K562 (cell line): ENCODE measurements at regions not wholly inside any gene's neighbourhood (a gene's known extent, or its start where the extent isn't known, plus 50 kb on each side); places are given as distances from the start of the nearest gene placed in this dataset.

Source experiments
- CGGBP1 ChIP-seq: fragments of 250-450 bp; sonication (Bioruptor Pico); IDR thresholded peaks from 2 replicates; pipeline ENCODE4 v1.9.0; 2021; ENCODE audit warnings: mild to moderate bottlenecking
- HCFC1 ChIP-seq: IDR thresholded peaks from 2 replicates; pipeline ENCODE4 v1.6.1; 2012; ENCODE audit warnings: low read depth, low read length, improper control_type of control experiment
- HDGF ChIP-seq: fragments of 450-650 bp; IDR thresholded peaks from 2 replicates; pipeline ENCODE4 v1.6.1; 2016
- MAFK ChIP-seq: IDR thresholded peaks from 2 replicates; pipeline ENCODE4 v1.6.1; 2011; ENCODE audit warnings: low read length, improper control_type of control experiment
- MLLT1 ChIP-seq, 2 experiments: fragments of 450-650 bp; IDR thresholded peaks; 2 replicates each; pipeline ENCODE4 v1.6.1; 2016
- RAD21 ChIP-seq, 2 experiments: fragments of 250-450 bp in 1 of 2; fragments of 450-650 bp in 1 of 2; sonication (Bioruptor Pico) in 1 of 2; formaldehyde crosslinking in 1 of 2; IDR thresholded peaks in 1 of 2; conservative IDR thresholded peaks in 1 of 2; 2 replicates each; pipeline versions ENCODE4 v1.4.0 to v1.8.0; 2020 to 2022; ENCODE audit warnings: mild to moderate bottlenecking in 2 of 2, moderate library complexity in 1 of 2
- RCOR1 ChIP-seq, 2 experiments: IDR thresholded peaks; 2 replicates each; pipeline ENCODE4 v1.6.1; 2012; ENCODE audit warnings: low read depth in 2 of 2, low read length in 2 of 2, borderline replicate concordance in 1 of 2, improper control_type of control experiment in 1 of 2
- ZFP36 ChIP-seq: fragments of 150-350 bp; IDR thresholded peaks from 2 replicates; pipeline ENCODE4 v1.6.1; 2018; ENCODE audit warnings: low read length, low read depth; ENCODE audit not compliant: partially characterized antibody
- ZFX ChIP-seq: sonication (generic); formaldehyde crosslinking; IDR thresholded peaks from 2 replicates; pipeline ENCODE4 v1.8.0; 2022; ENCODE audit warnings: mild to moderate bottlenecking, missing genetic modification reagents, moderate library complexity
- ZNF609 ChIP-seq: sonication (generic); formaldehyde crosslinking; IDR thresholded peaks from 2 replicates; pipeline ENCODE4 v1.8.1; 2023; ENCODE audit warnings: missing genetic modification reagents, mild to moderate bottlenecking, borderline replicate concordance
- TF ChIP-seq, protein P1 (sequence below), 3 experiments: IDR thresholded peaks in 2 of 3; conservative IDR thresholded peaks in 1 of 3; 2 replicates each; pipeline ENCODE4 v1.5.1; 2011 to 2012; ENCODE audit warnings: low read length in 3 of 3, mild to moderate bottlenecking in 3 of 3, control low read depth in 2 of 3, improper control_type of control experiment in 1 of 3, inconsistent platforms in 1 of 3, low read depth in 1 of 3, mixed read lengths in 1 of 3, moderate library complexity in 1 of 3; ENCODE audit not compliant: insufficient read depth in 2 of 3
- TF ChIP-seq, protein P2 (sequence below): sonication (generic); formaldehyde crosslinking; IDR thresholded peaks from 2 replicates; pipeline ENCODE4 v1.8.1; 2023; ENCODE audit warnings: mild to moderate bottlenecking, missing genetic modification reagents, moderate library complexity

DNA sequence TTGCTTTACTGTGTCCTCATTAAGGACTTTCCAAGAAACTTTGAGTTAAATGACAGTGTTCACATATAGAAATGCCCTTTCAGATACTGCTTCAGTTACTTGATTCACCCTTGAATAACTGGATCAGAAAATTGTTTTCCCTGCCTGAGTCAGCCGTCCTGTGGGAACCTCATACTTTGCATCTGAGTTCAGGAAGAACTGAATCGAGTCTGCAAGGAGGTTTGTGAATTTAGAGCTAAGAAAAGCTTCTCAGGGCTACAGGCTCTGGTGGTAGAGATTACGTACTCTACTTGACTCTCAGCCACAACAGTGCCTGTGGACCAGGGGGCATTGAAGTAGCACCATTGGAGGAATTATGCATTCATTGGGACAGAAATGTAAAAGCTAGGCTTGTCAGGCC lies 252.4 kb upstream of the C2CD4B start:
- TF ChIP-seq, protein P1, sequence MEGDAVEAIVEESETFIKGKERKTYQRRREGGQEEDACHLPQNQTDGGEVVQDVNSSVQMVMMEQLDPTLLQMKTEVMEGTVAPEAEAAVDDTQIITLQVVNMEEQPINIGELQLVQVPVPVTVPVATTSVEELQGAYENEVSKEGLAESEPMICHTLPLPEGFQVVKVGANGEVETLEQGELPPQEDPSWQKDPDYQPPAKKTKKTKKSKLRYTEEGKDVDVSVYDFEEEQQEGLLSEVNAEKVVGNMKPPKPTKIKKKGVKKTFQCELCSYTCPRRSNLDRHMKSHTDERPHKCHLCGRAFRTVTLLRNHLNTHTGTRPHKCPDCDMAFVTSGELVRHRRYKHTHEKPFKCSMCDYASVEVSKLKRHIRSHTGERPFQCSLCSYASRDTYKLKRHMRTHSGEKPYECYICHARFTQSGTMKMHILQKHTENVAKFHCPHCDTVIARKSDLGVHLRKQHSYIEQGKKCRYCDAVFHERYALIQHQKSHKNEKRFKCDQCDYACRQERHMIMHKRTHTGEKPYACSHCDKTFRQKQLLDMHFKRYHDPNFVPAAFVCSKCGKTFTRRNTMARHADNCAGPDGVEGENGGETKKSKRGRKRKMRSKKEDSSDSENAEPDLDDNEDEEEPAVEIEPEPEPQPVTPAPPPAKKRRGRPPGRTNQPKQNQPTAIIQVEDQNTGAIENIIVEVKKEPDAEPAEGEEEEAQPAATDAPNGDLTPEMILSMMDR (IDR thresholded peaks at IDR 0.05 in 2 of 3, conservative IDR thresholded peaks at IDR 0.05 in 1 of 3; ENCODE audit: insufficient read depth in 2 of 3, low read depth in 1 of 3, low read length in 3 of 3): no peak
- TF ChIP-seq MLLT1 (IDR thresholded peaks at IDR 0.05) (no peak), HDGF (no peak), CGGBP1 (CRISPR knock-in tag) (no peak), RCOR1 (IDR thresholded peaks at IDR 0.05; ENCODE audit: borderline replicate concordance in 1 of 2, low read depth in 2 of 2, low read length in 2 of 2) (no peak), ZNF609 (CRISPR knock-in tag) (no peak), RAD21 (CRISPR knock-in tag; conservative IDR thresholded peaks at IDR 0.05 in 1 of 2, IDR thresholded peaks at IDR 0.05 in 1 of 2) (no peak), HCFC1 (no peak), ZFP36 (no peak), MAFK (no peak), ZFX (CRISPR knock-in tag) (no peak)
- TF ChIP-seq, protein P2, sequence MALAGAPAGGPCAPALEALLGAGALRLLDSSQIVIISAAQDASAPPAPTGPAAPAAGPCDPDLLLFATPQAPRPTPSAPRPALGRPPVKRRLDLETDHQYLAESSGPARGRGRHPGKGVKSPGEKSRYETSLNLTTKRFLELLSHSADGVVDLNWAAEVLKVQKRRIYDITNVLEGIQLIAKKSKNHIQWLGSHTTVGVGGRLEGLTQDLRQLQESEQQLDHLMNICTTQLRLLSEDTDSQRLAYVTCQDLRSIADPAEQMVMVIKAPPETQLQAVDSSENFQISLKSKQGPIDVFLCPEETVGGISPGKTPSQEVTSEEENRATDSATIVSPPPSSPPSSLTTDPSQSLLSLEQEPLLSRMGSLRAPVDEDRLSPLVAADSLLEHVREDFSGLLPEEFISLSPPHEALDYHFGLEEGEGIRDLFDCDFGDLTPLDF (CRISPR knock-in tag): no peak
